Right kidney (tissue), 1 donor: ENCODE measurements at regions not wholly inside any gene's neighbourhood (a gene's known extent, or its start where the extent isn't known, plus 50 kb on each side); places are given as distances from the start of the nearest gene placed in this dataset.
"Not testable (repeated sequence)": the region's sequence is repeated elsewhere in the genome, so short reads cannot be mapped to it uniquely, and the experiment has no call there.

Source experiments
- DNase-seq: peaks from one replicate; pipeline ENCODE4 v3.0.0-alpha.2; 2016

DNA sequence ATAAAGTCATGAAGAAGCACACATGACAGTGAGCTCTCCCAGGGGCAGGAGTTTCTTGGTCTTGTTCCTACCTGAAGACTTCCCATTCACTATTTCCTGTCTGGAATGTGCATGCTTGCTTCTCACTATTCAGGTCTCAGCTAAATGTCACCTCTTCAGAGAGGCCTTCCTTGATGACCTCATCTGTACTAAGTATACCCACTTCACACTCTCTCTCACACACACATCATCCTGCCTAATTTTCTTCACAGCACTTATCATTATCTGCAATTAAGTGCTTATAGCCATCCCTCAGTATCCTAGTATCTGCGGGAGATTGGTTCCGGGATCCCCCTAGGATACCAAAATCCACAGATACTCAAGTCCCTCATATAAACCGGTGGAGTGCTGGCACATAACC lies 146.4 kb upstream of the IVNS1ABP start:
- no peak for DNase-seq

DNA sequence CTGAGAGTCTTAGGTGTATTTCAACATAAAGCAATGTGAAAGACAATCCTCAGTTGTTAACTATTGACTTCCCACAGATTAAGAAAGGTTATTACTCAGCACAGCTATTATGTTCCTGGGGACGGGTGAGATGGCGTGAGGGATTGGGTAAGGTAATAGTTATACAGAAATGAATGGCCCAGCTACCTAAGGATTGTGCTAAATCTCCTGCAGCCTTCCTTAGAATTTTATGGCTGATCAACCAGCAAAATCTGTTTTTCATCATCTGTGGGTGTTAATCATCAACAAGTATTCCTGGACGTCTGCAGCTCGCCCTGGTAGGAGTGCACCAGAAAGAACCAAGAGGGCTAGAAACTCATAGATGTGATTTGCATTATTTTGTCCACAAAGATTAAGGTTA lies 146.0 kb upstream of the IVNS1ABP start:
- DNase-seq: no peak

- not testable (repeated sequence) for DNase-seq
Observed at GRCh38 chr1:185460723-185461122, 143.7 kb upstream of the IVNS1ABP start.

- no peak for DNase-seq
Observed at GRCh38 chr1:185459141-185459540, 142.1 kb upstream of the IVNS1ABP start.

- DNase-seq: no peak
Observed at GRCh38 chr1:185458670-185459069, 141.6 kb upstream of the IVNS1ABP start.

DNA sequence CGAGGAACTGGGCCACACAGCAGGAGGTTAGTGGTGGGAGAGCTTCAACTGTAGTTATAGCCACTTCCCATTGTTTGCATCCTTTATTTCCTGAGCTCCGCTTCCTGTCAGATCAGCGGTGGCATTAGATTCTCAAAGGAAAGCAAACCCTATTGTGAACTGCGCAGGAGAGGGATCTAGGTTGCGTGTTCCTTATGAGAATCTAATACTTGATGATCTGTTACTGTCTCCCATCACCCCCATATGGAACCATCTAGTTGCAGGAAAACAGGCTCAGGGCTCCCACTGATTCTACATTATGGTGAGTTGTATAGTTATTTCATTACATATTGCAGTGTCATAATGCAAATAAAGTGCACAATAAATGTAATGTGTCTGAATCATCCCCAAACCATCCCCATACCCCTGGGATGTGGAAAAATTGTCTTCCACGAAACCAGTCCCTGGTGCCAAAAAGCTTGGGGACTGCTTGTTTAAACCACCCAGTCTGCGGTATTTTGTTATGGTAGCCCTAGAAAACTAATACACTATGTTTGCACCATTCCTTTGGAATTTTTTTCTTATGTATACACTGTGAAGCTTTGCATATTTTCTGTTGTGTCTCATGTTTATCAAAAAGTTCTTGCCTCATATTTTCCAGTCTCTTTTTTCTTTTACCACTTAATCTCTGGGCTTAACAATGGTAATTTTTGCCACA lies 136.6 kb upstream of the IVNS1ABP start:
- no peak for DNase-seq

DNA sequence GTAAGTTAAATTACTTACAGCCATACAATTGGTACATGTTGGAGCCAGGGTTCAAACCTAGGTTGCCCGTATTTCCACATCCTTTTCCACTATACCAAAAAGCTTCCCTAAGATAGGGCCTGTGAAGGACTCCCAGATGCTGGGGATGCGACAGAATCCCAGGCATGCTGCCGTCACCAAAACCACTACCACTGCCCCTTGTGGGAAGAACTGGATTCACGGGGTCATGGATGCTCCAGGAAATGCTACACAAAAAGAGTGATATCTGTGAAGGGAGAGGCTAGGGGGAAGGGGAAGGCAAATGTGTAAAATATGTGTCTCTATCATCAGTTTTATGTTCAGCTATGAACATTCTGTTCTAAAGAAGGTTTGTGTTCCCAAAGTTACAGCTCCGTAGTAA lies 133.9 kb upstream of the IVNS1ABP start:
- DNase-seq: no peak

DNA sequence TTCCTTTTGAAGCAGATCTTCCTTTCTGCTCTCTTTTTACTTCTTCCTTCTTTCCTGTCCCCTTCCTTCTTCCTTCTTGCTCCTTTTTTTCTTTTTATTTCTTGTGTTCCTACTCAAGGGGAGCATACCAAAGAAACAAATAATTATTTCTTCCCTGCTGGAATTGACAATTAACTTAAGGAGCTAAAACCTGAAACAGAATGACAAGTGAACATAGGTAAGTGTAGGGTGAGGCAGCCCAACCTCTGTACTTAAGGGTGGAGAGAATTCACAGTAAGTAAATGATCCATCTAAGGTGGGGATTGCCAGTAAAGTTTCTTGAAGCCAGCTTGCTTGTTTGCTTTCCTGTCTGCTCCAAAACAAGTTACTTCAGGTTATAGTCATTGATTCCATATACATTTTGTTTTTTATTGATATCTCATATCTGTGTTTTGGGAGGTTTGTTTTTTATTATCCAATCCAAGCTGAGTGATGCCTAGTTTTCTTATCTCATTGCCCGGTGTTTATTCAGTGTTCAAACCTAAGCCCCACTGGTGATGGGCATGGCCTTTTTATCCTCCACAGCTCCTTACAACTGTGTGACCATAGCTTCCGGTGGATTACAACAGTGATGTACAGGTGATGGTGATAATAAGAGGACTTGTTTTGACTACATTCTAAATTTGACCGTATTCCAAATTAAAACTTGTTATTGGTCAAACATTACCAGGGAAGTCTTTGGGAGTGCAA lies 133.2 kb upstream of the IVNS1ABP start:
- DNase-seq: no peak

DNA sequence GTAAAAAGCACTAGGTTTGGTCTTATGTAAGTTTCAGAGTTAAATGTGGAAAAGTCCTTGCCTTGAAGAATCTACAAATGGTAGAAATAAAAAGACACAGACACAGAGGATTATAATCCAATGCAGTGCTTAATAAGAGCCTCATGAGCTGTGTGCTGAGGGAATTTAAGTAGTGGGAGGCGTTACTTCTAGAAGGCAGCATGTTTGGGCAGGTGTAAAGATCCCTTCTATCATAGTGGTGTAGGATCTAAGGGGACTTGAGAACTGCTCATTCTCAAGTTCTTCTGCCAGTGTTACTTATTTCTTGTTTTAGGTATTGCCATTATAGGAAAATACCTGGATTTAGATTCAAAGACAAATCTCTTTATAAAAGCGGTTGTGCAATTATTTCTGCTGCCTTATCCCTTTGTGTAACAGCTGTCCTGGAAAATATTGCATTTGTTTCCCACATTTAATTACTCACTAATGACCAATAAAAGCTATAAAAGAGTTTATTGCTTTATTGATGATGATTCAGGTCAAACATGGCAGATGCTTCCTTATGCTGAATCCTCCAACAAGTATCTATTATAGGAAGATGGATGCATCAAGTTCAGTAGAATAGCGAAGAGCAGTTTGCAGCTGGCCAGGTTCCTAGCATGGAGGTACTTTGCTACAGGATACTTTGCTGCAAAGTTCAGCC lies 132.5 kb upstream of the IVNS1ABP start:
- DNase-seq: no peak

DNA sequence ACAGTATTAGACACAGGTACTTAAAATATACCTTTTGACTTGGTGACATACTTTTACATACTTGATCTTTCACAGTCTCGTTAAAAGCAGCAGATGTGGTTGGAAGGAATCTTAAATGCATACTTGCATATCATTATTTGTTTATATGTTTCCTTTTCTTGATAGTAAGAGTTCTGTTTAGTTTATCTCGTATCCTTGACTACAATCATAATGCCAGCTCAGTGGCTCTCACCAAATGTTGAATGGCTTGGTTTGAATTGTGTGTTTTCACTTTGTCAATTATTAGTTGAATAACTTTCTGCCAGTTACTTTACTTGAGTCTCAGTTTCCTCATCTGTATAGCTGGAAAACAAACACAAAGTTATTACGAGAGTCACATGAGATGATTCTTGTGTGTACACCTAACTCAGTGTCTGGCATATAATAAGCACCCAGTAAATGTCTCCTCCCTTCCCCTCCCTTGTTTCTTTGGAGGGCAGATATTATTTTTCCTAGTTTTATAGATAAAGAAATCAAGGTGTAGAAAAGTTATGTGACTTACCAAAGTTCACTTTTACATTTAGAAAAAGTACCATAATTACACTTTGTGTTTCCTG lies 131.6 kb upstream of the IVNS1ABP start:
- DNase-seq: no peak

GRCh38 chr1:185446131-185446530 lies 129.1 kb upstream of the IVNS1ABP start:
- DNase-seq: no peak

DNA sequence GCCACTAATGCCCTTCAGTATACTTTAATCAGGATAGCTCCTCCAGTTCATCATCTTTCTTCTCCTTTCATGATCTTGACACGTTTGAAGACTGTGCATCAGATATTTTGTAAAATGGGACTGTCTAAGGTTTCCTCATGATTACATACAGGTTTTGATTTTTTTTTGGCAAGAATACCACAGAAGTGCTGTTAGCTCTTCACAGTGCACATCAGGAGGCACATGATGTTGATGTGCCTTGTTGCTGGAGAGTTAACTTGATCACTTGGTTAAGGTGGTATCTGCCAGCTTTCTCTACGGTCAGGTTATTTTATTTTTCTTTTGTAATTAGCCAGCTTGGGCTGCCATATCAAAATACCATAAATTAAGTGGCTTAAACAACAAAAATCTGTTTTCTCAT lies 128.6 kb upstream of the IVNS1ABP start:
- DNase-seq: no peak

GRCh38 chr1:185444676-185445075 lies 127.6 kb upstream of the IVNS1ABP start:
- no peak for DNase-seq

- DNase-seq: no peak
Observed at GRCh38 chr1:185442050-185442449, 125.0 kb upstream of the IVNS1ABP start.

- DNase-seq: peak; percentile 30
Observed at GRCh38 chr1:185441605-185442004, 124.6 kb upstream of the IVNS1ABP start.

DNA sequence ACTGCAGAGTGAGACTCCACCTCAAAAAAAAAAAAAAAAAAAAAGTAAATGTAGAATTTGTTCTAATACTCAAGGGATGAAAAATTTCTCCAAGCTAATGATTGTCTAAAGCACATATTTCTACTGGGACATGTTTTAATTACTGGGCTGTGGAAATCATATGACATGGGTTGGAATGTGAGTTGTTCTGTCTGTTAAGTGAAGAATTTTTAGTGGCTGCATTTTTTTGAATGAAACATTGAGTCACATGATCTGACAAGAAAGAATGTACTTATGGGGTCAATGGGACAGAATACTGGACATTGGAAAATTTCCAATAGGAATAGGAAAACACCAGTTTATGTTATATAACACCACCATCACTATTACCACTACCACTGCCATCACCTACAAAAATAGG lies 123.8 kb upstream of the IVNS1ABP start:
- DNase-seq: no peak

DNA sequence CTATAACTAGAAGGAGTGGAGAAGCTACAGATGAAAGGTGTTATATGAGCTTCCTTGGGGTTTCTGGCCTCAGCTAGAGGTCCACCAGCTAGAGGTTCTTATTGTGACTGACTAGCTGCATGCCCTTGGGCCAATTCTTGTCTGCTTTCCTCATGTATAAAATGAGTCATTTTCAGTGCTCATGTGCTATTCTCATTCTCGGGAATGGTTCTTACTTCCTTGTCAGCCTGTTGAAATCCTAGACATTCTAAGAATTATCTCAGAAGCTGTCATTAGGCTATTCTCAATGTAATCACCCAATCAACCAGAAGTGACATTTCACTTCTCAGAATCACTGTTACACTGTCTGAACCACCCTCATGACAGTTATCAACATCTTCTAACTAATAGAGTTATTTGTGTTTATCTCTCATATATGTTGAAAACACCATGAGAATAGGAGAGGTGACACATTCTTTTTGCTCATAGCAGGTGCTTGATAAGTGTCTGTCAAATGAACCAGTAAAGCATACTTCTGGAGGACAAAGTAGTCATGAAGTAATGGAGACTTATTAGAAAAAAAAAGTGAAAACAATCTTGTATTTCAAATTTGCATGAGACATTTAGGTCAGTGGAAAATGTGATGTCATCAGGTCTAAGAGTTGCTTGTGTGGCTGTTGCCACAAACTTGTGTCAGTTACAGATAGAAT lies 122.8 kb upstream of the IVNS1ABP start:
- no peak for DNase-seq

DNA sequence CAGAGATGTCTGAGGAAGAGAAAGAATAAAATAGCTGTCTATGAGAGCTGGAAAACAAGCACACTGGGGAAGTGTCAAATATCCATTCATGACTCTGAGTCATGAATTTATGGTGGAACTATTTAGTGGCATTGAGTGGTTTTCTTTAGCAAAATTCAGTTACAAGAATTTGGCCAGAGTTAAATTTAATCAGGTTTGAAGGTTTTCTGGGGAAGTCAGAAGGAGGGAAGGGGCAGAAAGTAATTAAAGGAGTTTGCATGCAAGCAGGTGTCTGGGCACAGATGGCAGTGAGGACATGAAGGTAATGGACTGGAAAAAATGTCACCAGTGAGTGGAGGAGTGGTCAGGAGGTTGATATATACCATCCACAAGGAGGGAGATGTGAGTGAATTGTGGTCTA lies 121.9 kb upstream of the IVNS1ABP start:
- DNase-seq: no peak

- no peak for DNase-seq
Observed at GRCh38 chr1:185435696-185436379, 118.8 kb upstream of the IVNS1ABP start.

DNA sequence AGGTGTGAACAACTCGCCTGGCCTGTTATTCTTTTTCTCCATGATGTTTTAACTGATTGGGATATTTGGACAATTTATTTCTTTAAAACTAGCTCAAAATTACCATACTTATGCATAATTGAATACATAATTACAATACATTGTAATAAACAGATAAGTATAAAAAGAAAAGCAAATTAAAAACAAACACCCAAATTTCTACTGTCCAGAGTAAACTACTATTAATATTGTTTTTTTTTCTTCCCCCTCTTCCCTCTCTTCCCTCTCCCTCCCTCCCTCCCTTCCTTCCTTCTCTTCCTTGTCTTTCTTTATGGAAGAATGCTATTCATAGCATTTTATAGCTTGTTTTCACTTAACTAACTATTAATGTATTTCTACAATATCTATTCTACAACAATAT lies 117.7 kb upstream of the IVNS1ABP start:
- no peak for DNase-seq

- no peak for DNase-seq
Observed at GRCh38 chr1:185433667-185434066, 116.6 kb upstream of the IVNS1ABP start.

DNA sequence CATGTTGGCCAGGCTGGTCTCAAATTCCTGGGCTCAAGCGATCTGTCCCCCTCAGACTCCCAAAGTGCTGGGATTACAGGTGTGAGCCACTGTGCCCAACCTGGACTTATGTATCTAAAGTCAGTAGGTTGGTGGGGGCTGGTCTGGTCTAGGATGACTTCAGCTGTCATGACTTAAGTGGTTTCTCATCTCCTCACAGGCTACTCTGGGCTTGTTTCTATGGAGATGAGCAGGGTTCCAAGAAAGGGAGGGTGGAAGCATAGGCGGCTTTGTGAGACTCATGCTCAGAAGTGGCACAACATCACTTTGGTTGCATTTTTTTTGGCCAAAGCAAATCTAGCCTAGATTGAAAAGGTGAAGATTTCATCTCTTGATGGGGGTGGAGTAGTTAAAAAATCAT lies 115.9 kb upstream of the IVNS1ABP start:
- no peak for DNase-seq
